HepG2 (cell line): ENCODE measurements at regions not wholly inside any gene's neighbourhood (a gene's known extent, or its start where the extent isn't known, plus 50 kb on each side); places are given as distances from the start of the nearest gene placed in this dataset.

ENCODE experiments used
- ATAC-seq: fragments of 200-7000 bp; cut with Tn5 transposase; 3 replicates; pipeline ENCODE4 v1.9.1; 2020; ENCODE audit warnings: mild to moderate bottlenecking, moderate library complexity
- BruUV-seq: library from RNA; stranded (reverse); fragments of 400-500 nt; replicated peaks from 2 replicates; lab custom pipeline; 2021; lab: Mats Ljungman, UMichigan
- CTCF ChIA-PET: fragments of 300-600 bp; formaldehyde crosslinking; extraction: SDS; loops from one replicate; lab custom pipeline; 2021; ENCODE audit warnings: low total read pairs, inconsistent platforms, low intra/inter-chr PET ratio; lab: Yijun Ruan, JAX
- POLR2A ChIA-PET: fragments of 350-600 bp; sonication (Branson Sonifier 250); formaldehyde crosslinking; loops from one replicate; lab custom pipeline; 2020; ENCODE audit warnings: antibody characterized with exemption, inconsistent platforms; lab: Yijun Ruan, JAX
- DNase-seq: peaks from one replicate; pipeline ENCODE4 v3.0.0-alpha.2; 2015; ENCODE audit warnings: low spot score
- FAIRE-seq: peaks from 3 replicates; lab custom pipeline; 2011; peaks lifted over from hg19 to GRCh38; lab: Jason Lieb, UNC
- H2AFZ ChIP-seq: one replicate; pipeline ENCODE4 v1.6.1; 2011; ENCODE audit warnings: low read length, inconsistent platforms
- H3K27ac ChIP-seq: fragments of 300-600 bp; 3 replicates; pipeline ENCODE4 v1.8.0; 2011; ENCODE audit warnings: mixed run types, mild to moderate bottlenecking, mixed read lengths, low read length, inconsistent platforms; ENCODE audit not compliant: insufficient read depth; ENCODE audit errors: extremely low read length
- H3K27me3 ChIP-seq, 2 experiments: fragments of 200-600 bp in 1 of 2; 2 replicates in 1 of 2; 3 replicates in 1 of 2; pipeline versions ENCODE4 v1.6.0 to v1.8.0; 2011; ENCODE audit warnings: low read length in 2 of 2, mild to moderate bottlenecking in 2 of 2, moderate library complexity in 2 of 2, inconsistent platforms in 1 of 2; ENCODE audit not compliant: insufficient read depth in 2 of 2, control insufficient read depth in 1 of 2
- H3K36me3 ChIP-seq, 2 experiments: fragments of 200-600 bp in 1 of 2; replicated peaks in 1 of 2; 2 replicates in 1 of 2; 3 replicates in 1 of 2; pipeline versions ENCODE4 v1.5.1 to v1.8.0; 2011; ENCODE audit warnings: low read length in 2 of 2, inconsistent platforms in 1 of 2; ENCODE audit not compliant: insufficient read depth in 2 of 2, control insufficient read depth in 1 of 2
- H3K4me1 ChIP-seq: 2 replicates; pipeline ENCODE4 v1.5.1; 2012; ENCODE audit warnings: low read length, inconsistent platforms; ENCODE audit not compliant: insufficient read depth
- H3K4me2 ChIP-seq: 2 replicates; pipeline ENCODE4 v1.6.0; 2011; ENCODE audit warnings: low read depth, low read length, inconsistent platforms
- H3K4me3 ChIP-seq, 3 experiments: fragments of 200-600 bp in 1 of 3; sonication (generic), shearing (Covaris generic) in 1 of 3; replicated peaks in 1 of 3; 2 replicates each; pipeline ENCODE4 v1.5.1; 2011 to 2016; ENCODE audit warnings: low read length in 3 of 3, inconsistent platforms in 2 of 3, low read depth in 2 of 3, mild to moderate bottlenecking in 2 of 3, control low read depth in 1 of 3, mixed read lengths in 1 of 3; ENCODE audit not compliant: insufficient read depth in 1 of 3
- H3K79me2 ChIP-seq: one replicate; pipeline ENCODE4 v1.6.1; 2011; ENCODE audit warnings: low read length, inconsistent platforms; ENCODE audit not compliant: insufficient read depth
- H3K9ac ChIP-seq: 2 replicates; pipeline ENCODE4 v1.6.0; 2011; ENCODE audit warnings: mild to moderate bottlenecking, low read depth, low read length, inconsistent platforms; ENCODE audit not compliant: insufficient read depth
- H3K9me3 ChIP-seq: 2 replicates; pipeline ENCODE4 v1.5.1; 2012; ENCODE audit warnings: mild to moderate bottlenecking, low read length
- H4K20me1 ChIP-seq: 2 replicates; pipeline ENCODE4 v1.6.0; 2011; ENCODE audit warnings: inconsistent platforms, mild to moderate bottlenecking, low read length, moderate library complexity; ENCODE audit not compliant: insufficient read depth
- NR2F2 ChIP-seq: IDR thresholded peaks from 2 replicates; pipeline ENCODE4 v1.6.1; 2012; ENCODE audit warnings: low read depth, inconsistent platforms, borderline replicate concordance
- TAF15 ChIP-seq: fragments of 200-400 bp; formaldehyde crosslinking; IDR thresholded peaks from one replicate; pipeline ENCODE4 v1.6.1; 2018; ENCODE audit warnings: mild to moderate bottlenecking, low read depth, low read length; ENCODE audit not compliant: poor library complexity, severe bottlenecking
- WGBS: methylation state at CpG from one replicate; pipeline ENCODE4 v1.1.6; 2017; ENCODE audit warnings: low lambda C conversion rate; 5-methylcytosine and 5-hydroxymethylcytosine counted together
- in situ Hi-C: cut with HindIII; loops from 2 replicates; pipeline ENCODE4 v1.10.0; 2017; ENCODE audit warnings: low pct_unique_long_range_greater_than_20kb; ENCODE audit not compliant: extremely low pct_ligation_motif_present
- intact Hi-C: fragments of 100-400 bp; cut with micrococcal nuclease; formaldehyde crosslinking; loops from one replicate; pipeline ENCODE4 v1.10.0; 2022; ENCODE audit not compliant: unreplicated experiment
- TF ChIP-seq, protein P1 (sequence below): sonication (generic); formaldehyde crosslinking; IDR thresholded peaks from 2 replicates; pipeline ENCODE4 v1.9.0; 2021; ENCODE audit warnings: missing genetic modification reagents, borderline replicate concordance
- TF ChIP-seq, protein P2 (sequence below): sonication (generic); formaldehyde crosslinking; IDR thresholded peaks from 2 replicates; pipeline ENCODE4 v1.8.1; 2023; ENCODE audit warnings: missing genetic modification reagents, inconsistent platforms, borderline replicate concordance

- Histone ChIP-seq H3K27ac (no peak overlapping the region), H3K4me2 (no peak overlapping the region), H3K36me3 (no peaks in the 10 kb centered on the region), H3K9me3 (no peaks in the 10 kb centered on the region), H3K4me3 (no peak overlapping the region), H4K20me1 (no peaks in the 10 kb centered on the region), H3K79me2 (no peaks in the 10 kb centered on the region), H3K27me3 (no peaks in the 10 kb centered on the region), H2AFZ (no peak overlapping the region), H3K4me1 (no peaks in the 10 kb centered on the region), H3K9ac (no peak overlapping the region)
- no TSS peak for BruUV-seq
- CTCF ChIA-PET, result no interaction called here
- FAIRE-seq (no peak), ATAC-seq (no peak), DNase-seq (no peak)
- intact Hi-C loops, result no loop called here
- in situ Hi-C loops, result no loop called here
- no peak for TF ChIP-seq NR2F2
- no peak for TF ChIP-seq TAF15
- TF ChIP-seq, protein P1, sequence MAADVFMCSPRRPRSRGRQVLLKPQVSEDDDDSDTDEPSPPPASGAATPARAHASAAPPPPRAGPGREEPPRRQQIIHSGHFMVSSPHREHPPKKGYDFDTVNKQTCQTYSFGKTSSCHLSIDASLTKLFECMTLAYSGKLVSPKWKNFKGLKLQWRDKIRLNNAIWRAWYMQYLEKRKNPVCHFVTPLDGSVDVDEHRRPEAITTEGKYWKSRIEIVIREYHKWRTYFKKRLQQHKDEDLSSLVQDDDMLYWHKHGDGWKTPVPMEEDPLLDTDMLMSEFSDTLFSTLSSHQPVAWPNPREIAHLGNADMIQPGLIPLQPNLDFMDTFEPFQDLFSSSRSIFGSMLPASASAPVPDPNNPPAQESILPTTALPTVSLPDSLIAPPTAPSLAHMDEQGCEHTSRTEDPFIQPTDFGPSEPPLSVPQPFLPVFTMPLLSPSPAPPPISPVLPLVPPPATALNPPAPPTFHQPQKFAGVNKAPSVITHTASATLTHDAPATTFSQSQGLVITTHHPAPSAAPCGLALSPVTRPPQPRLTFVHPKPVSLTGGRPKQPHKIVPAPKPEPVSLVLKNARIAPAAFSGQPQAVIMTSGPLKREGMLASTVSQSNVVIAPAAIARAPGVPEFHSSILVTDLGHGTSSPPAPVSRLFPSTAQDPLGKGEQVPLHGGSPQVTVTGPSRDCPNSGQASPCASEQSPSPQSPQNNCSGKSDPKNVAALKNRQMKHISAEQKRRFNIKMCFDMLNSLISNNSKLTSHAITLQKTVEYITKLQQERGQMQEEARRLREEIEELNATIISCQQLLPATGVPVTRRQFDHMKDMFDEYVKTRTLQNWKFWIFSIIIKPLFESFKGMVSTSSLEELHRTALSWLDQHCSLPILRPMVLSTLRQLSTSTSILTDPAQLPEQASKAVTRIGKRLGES (CRISPR knock-in tag), result no peak
- TF ChIP-seq, protein P2, sequence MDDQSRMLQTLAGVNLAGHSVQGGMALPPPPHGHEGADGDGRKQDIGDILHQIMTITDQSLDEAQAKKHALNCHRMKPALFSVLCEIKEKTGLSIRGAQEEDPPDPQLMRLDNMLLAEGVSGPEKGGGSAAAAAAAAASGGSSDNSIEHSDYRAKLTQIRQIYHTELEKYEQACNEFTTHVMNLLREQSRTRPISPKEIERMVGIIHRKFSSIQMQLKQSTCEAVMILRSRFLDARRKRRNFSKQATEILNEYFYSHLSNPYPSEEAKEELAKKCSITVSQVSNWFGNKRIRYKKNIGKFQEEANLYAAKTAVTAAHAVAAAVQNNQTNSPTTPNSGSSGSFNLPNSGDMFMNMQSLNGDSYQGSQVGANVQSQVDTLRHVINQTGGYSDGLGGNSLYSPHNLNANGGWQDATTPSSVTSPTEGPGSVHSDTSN (CRISPR knock-in tag), result no peak
- WGBS, result 4% methylated on average over 4 of the region's 4 CpGs
- POLR2A ChIA-PET, result no interaction called here
Observed at GRCh38 chr4:173656898-173657297, 126.9 kb upstream of the HAND2 start.
